Activated CD4-positive, CD25-positive, alpha-beta regulatory T cell treated with anti-CD3 and anti-CD28 coated beads, Interleukin-2, amount 50 U/mL, for 24 hours (primary cell): ENCODE measurements at regions not wholly inside any gene's neighbourhood (a gene's known extent, or its start where the extent isn't known, plus 50 kb on each side); places are given as distances from the start of the nearest gene placed in this dataset.
"Not testable (repeated sequence)": the region's sequence is repeated elsewhere in the genome, so short reads cannot be mapped to it uniquely, and the experiment has no call there.

Experiments used
- ATAC-seq, 2 donors: fragments of 150-1000 bp; cut with Tn5 transposase; one replicate each; pipeline ENCODE4 v1.10.0; 2021; ENCODE audit warnings: mild to moderate bottlenecking in 1 of 2, moderate library complexity in 1 of 2

DNA sequence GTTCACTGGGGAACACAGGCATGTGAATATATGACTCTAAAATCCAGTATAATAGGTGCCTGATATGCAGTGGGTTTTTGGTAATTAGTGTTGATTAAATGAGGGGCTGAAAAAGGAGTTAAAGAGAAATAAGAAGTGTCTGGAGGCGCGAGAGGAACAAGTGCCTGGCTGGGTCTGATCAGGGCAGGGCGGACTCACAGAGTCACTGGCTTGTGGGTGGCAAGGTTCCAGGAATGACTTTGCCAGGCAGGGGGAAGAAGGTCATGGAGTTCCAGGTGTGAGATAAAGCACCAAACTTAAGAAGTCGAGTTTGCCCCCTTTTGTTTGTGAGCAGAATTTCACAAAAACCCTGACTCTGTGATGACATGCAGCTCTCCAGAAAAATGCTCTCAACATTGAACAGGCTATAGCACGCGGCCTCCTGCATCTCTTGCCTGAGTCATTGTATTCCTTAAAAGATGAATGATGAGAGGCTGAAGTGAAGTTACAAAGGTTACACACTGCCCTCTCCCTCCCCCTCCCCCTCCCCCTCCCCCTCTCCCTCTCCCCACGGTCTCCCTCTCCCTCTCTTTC is 63.0 kb upstream of the LMCD1 start:
- ATAC-seq: no peak

GRCh38 chr3:8440142-8440541 is 61.5 kb upstream of the LMCD1 start:
- not testable (repeated sequence) for ATAC-seq

DNA sequence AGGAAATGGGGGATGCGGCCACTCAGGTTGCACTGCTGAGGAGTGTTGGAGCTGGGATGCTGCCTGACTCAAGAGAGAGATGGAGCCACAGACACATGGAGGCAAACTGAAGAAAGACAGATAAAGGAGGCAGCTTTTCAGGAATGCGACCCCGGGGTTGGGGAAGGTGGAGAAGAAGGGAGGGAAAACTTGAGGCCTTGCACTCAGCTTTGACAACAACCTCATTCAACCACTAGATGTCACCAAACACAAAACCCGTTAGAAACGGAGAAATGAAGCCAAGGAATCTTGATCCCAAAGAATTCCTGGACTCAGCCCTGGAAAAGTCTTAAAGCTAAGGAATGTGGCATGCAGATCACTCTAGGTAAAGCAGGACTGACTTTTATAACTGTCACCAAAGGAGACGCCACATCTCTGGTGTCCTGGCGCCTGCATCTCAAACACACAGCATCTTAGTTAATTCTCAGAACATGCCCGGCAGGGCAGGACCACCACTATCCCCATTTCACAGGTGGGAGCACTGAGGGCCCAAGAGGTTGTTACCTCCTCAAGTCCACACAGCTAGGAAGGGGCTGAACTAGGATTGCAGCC is 59.6 kb upstream of the LMCD1 start:
- ATAC-seq: no peak

DNA sequence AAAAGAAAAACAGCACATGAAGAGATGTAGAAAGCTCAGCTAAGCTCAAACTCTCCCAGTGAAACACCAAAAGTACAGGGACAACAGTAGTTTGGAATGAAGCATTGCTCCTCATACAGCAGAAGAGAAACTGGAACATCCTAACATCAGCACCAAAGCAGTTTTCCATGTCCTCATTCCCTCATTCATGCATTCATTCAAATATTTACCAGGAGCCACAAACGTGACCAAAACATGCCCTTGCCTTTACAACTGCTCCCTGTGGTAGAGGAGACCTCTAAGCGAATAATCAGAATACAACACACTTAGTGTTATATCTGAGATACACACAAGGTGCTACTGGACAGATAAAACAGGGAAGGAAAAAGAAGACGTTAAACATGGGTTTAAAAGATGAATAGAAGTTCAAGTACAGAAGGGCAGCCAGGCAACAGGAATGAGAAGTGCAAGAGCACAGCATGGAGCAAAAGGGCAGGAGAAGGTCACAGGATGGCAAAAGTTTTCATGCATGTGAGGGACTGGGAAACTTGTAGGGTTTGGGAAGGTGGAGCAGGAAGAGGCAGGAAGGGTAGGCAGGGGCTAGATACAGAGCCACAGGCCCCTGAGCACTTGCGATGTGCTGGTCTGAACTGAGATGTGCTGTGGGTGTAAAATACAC is 58.5 kb upstream of the LMCD1 start:
- ATAC-seq: no peak

GRCh38 chr3:8443829-8444791 is 57.5 kb upstream of the LMCD1 start:
- no peak for ATAC-seq

- no peak for ATAC-seq
Observed at GRCh38 chr3:8444883-8445282, 56.7 kb upstream of the LMCD1 start.

GRCh38 chr3:8445861-8446260 is 55.8 kb upstream of the LMCD1 start:
- ATAC-seq: no peak

DNA sequence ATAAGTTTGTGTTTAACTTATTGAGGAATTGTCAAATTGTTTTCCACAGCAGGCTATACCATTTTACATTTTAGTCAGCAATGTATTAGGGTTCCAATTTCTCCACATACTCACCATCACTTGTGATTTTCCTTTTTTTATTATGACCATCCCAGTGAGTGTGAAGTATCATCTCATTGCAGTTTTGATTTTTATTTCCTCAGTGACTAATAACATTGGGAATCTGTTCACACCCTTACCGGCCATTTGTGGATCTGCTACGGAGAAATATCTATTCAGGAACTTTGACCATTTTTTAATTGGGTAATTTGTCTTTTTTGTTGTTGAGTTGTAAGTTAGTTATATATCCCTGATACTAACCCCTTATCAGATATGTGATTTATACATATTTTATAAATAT is 54.8 kb upstream of the LMCD1 start:
- no peak for ATAC-seq

GRCh38 chr3:8450618-8451017 is 51.0 kb upstream of the LMCD1 start:
- ATAC-seq: no peak

- no peak for ATAC-seq
Observed at GRCh38 chr3:8451696-8452095, 49.9 kb upstream of the LMCD1 start.
